Trophoblast cell (in vitro differentiated cells and primary cell): ENCODE measurements at regions not wholly inside any gene's neighbourhood (a gene's known extent, or its start where the extent isn't known, plus 50 kb on each side); places are given as distances from the start of the nearest gene placed in this dataset.
A peak's percentile ranks its signal among the peaks of the same experiment; 100 is the strongest.
"Not testable (repeated sequence)": the region's sequence is repeated elsewhere in the genome, so short reads cannot be mapped to it uniquely, and the experiment has no call there.

ENCODE experiments used
- DNase-seq, 2 donors: peaks; one replicate each; pipeline ENCODE4 v3.0.0-alpha.2; 2016
- H2AFZ ChIP-seq: 2 replicates; pipeline ENCODE4 v1.6.1; 2013; ENCODE audit warnings: low read length, moderate library complexity, mild to moderate bottlenecking; ENCODE audit not compliant: insufficient read depth, poor library complexity
- H2AK5ac ChIP-seq: 2 replicates; pipeline ENCODE4 v1.6.1; 2013; ENCODE audit warnings: mild to moderate bottlenecking, low read length
- H2BK120ac ChIP-seq: 2 replicates; pipeline ENCODE4 v1.6.1; 2013; ENCODE audit warnings: low read length, mild to moderate bottlenecking, moderate library complexity; ENCODE audit not compliant: insufficient read depth, poor library complexity
- H2BK12ac ChIP-seq: 2 replicates; pipeline ENCODE4 v1.6.1; 2013; ENCODE audit warnings: mild to moderate bottlenecking, low read length, moderate library complexity
- H2BK5ac ChIP-seq: 2 replicates; pipeline ENCODE4 v1.6.1; 2013; ENCODE audit warnings: low read length, low read depth, moderate library complexity, mild to moderate bottlenecking; ENCODE audit not compliant: poor library complexity
- H3K14ac ChIP-seq: 2 replicates; pipeline ENCODE4 v1.6.1; 2013; ENCODE audit warnings: mild to moderate bottlenecking, low read length
- H3K18ac ChIP-seq: 2 replicates; pipeline ENCODE4 v1.6.1; 2013; ENCODE audit warnings: mild to moderate bottlenecking, low read length
- H3K23ac ChIP-seq: 2 replicates; pipeline ENCODE4 v1.6.1; 2013; ENCODE audit warnings: low read length
- H3K27ac ChIP-seq: 2 replicates; pipeline ENCODE4 v1.5.1; 2013; ENCODE audit warnings: low read depth, mild to moderate bottlenecking, inconsistent platforms, low read length, moderate library complexity
- H3K27me3 ChIP-seq: 2 replicates; pipeline ENCODE4 v1.6.1; 2013; ENCODE audit warnings: inconsistent platforms, mild to moderate bottlenecking, low read length, moderate library complexity; ENCODE audit not compliant: insufficient read depth
- H3K36me3 ChIP-seq, 2 experiments: 1 replicate in 1 of 2; 2 replicates in 1 of 2; pipeline ENCODE4 v1.6.1; 2013; ENCODE audit warnings: low read length in 2 of 2, mild to moderate bottlenecking in 2 of 2, moderate library complexity in 1 of 2; ENCODE audit not compliant: insufficient read depth in 2 of 2, control insufficient read depth in 1 of 2
- H3K4ac ChIP-seq: 2 replicates; pipeline ENCODE4 v1.6.1; 2013; ENCODE audit warnings: low read depth, mild to moderate bottlenecking, low read length, moderate library complexity
- H3K4me1 ChIP-seq, 2 experiments: 1 replicate in 1 of 2; 2 replicates in 1 of 2; pipeline ENCODE4 v1.6.1; 2013; ENCODE audit warnings: low read length in 2 of 2, mild to moderate bottlenecking in 2 of 2, moderate library complexity in 1 of 2; ENCODE audit not compliant: insufficient read depth in 2 of 2, control insufficient read depth in 1 of 2
- H3K4me2 ChIP-seq: 2 replicates; pipeline ENCODE4 v1.6.1; 2013; ENCODE audit warnings: inconsistent platforms, mild to moderate bottlenecking, low read length, moderate library complexity
- H3K4me3 ChIP-seq: 2 replicates; pipeline ENCODE4 v1.5.1; 2013; ENCODE audit warnings: mild to moderate bottlenecking, low read depth, low read length, inconsistent platforms
- H3K79me1 ChIP-seq: one replicate; pipeline ENCODE4 v1.6.1; 2013; ENCODE audit warnings: low read length
- H3K79me2 ChIP-seq: 2 replicates; pipeline ENCODE4 v1.6.1; 2013; ENCODE audit warnings: low read length, mild to moderate bottlenecking; ENCODE audit not compliant: control insufficient read depth, insufficient read depth, poor library complexity
- H3K9ac ChIP-seq: 2 replicates; pipeline ENCODE4 v1.6.1; 2013; ENCODE audit warnings: mild to moderate bottlenecking, low read length
- H3K9me3 ChIP-seq: 2 replicates; pipeline ENCODE4 v1.6.1; 2013; ENCODE audit warnings: low read depth, mild to moderate bottlenecking, control low read depth, inconsistent platforms, low read length; ENCODE audit not compliant: insufficient read depth
- H4K12ac ChIP-seq: 2 replicates; pipeline ENCODE4 v1.6.1; 2013; ENCODE audit warnings: low read depth, mild to moderate bottlenecking, low read length, moderate library complexity
- H4K8ac ChIP-seq: 2 replicates; pipeline ENCODE4 v1.6.1; 2013; ENCODE audit warnings: low read depth, mild to moderate bottlenecking, low read length, moderate library complexity
- H4K91ac ChIP-seq: one replicate; pipeline ENCODE4 v1.6.1; 2013; ENCODE audit warnings: low read depth, mild to moderate bottlenecking, low read length, moderate library complexity
- WGBS: extraction: QIAGEN DNeasy Blood & Tissue Kit; methylation state at CpG from one replicate; pipeline ENCODE4 v1.1.7; 2013; ENCODE audit warnings: missing lambda C conversion rate; ENCODE audit not compliant: insufficient read length, insufficient coverage; ENCODE audit errors: extremely low coverage; 5-methylcytosine and 5-hydroxymethylcytosine counted together

DNA sequence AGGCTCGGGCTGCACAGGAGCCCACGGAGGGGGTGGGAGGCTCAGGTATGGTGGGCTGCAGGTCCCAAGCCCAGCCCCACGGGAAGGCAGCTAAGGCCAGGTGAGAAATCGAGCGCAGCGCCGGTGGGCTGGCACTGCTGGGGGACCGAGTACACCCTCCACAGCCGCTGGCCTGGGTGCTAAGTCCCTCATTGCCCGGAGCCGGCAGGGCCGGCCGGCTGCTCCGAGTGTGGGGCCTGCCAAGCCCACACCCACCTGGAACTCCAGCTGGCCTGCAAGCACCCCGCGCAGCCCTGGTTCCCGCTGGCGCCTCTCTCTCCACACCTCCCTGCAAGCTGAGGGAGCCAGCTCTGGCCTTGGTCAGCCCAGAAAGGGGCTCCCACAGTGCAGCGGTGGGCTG is 137.4 kb upstream of the PKP2 start:
- not testable (repeated sequence) for DNase-seq, H3K4me2 ChIP-seq, H3K79me1 ChIP-seq, H4K12ac ChIP-seq, H3K79me2 ChIP-seq, H2BK120ac ChIP-seq, H3K36me3 ChIP-seq, H3K9ac ChIP-seq, H3K18ac ChIP-seq, H3K23ac ChIP-seq, H3K27me3 ChIP-seq, H3K27ac ChIP-seq, H2AFZ ChIP-seq, H3K4me3 ChIP-seq, H4K91ac ChIP-seq, H3K4me1 ChIP-seq, H2BK5ac ChIP-seq, H4K8ac ChIP-seq, H3K14ac ChIP-seq, H3K4ac ChIP-seq, H3K9me3 ChIP-seq, H2AK5ac ChIP-seq, H2BK12ac ChIP-seq
- WGBS: no CpG with 5 or more reads among the region's 19 CpGs

DNA sequence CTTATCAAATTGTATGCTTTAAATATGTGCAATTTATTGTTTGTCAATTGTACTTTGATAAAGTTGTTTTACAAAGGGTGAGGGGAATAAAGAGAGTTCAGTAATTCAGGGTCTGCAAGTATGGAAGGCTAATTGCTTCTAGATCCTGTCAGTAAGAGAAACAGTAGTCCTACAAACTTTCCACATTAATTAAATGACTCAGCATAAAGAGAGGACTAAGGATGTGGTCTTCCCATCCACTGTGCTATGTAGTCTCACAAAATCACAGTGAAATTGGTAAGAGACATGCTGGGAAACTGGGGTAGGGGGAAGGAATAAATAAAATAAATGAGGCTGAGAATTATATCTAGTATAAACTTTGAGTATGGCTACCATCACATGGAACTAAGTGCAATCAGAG is 130.2 kb upstream of the PKP2 start:
- Histone ChIP-seq H2AK5ac (no peak overlapping the region), H3K23ac (no peak overlapping the region), H3K4me2 (no peak overlapping the region), H3K4me3 (no peak overlapping the region), H3K9ac (no peak overlapping the region), H3K4me1 (no peaks in the 10 kb centered on the region), H3K4ac (no peak overlapping the region), H3K18ac (no peak overlapping the region), H3K36me3 (no peaks in the 10 kb centered on the region), H4K91ac (no peak overlapping the region), H2AFZ (no peak overlapping the region), H4K12ac (no peak overlapping the region), H3K27ac (no peak overlapping the region), H4K8ac (no peak overlapping the region), H2BK120ac (no peak overlapping the region), H2BK5ac (no peak overlapping the region), H3K79me2 (no peaks in the 10 kb centered on the region), H3K14ac (no peak overlapping the region), H3K79me1 (peaks cover 5% of the 10 kb centered on the region), H3K9me3 (no peaks in the 10 kb centered on the region), H3K27me3 (no peaks in the 10 kb centered on the region), H2BK12ac (no peak overlapping the region)
- DNase-seq: no peak

DNA sequence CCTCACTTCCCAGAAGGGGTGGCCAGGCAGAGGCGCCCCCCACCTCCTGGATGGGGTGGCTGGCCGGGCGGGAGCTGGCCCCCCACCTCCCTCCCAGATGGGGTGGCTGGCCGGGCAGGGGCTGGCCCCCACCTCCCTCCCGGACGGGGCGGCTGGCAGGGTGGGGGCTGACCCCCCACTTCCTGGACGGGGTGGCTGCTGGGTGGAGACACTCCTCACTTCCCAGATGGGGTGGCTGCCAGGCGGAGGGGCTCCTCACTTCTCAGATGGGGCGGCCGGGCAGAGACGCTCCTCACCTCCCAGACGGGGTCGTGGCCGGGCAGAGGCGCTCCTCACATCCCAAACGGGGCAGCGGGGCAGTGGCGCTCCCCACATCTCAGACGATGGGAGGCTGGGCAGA is 126.1 kb upstream of the PKP2 start:
- Histone ChIP-seq H3K79me1 (peaks cover 11% of the 10 kb centered on the region), H2AK5ac (peak overlapping the region; percentile 54), H4K91ac (peak overlapping the region; percentile 80), H3K14ac (peak overlapping the region; percentile 73), H4K8ac (peak overlapping the region; percentile 11), H2BK120ac (peak overlapping the region; percentile 72), H3K18ac (peak overlapping the region; percentile 18), H2BK12ac (peak overlapping the region; percentile 84)
- WGBS: no CpG with 5 or more reads among the region's 20 CpGs
- not testable (repeated sequence) for H2BK5ac ChIP-seq, H3K27me3 ChIP-seq, DNase-seq, H3K9ac ChIP-seq, H3K4me2 ChIP-seq, H3K4me3 ChIP-seq, H3K9me3 ChIP-seq, H4K12ac ChIP-seq, H3K36me3 ChIP-seq, H3K4ac ChIP-seq, H2AFZ ChIP-seq, H3K27ac ChIP-seq, H3K4me1 ChIP-seq, H3K23ac ChIP-seq, H3K79me2 ChIP-seq

DNA sequence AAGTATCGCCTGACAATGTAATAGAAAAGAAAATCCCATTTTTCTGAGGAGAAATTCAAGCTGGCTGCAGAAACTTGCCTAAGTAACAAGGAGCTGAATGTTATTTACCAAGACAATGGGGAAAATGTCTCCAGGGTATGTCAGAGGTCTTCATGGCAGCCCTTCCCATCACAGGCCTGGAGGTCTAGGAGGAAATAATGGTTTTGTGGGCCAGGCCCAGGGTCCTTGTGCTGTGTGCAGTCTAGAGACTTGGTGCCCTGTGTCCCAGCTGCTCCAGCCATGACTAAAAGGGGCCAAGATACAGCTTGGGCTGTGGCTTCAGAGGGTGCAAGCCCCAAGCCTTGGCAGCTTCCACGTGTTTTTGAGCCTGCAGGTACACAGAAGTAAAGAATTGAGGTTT is 120.5 kb upstream of the PKP2 start:
- H3K23ac ChIP-seq, H3K18ac ChIP-seq, H3K27me3 ChIP-seq, H2BK12ac ChIP-seq, DNase-seq, H3K36me3 ChIP-seq, H3K9me3 ChIP-seq, H3K14ac ChIP-seq, H3K79me2 ChIP-seq, H4K8ac ChIP-seq, H4K12ac ChIP-seq, H2AK5ac ChIP-seq, H3K9ac ChIP-seq, H3K4me1 ChIP-seq, H2BK120ac ChIP-seq, H2BK5ac ChIP-seq, H2AFZ ChIP-seq, H3K27ac ChIP-seq, H3K4ac ChIP-seq, H3K4me2 ChIP-seq, H3K4me3 ChIP-seq, H4K91ac ChIP-seq: not testable (repeated sequence)
- peaks cover 11% of the 10 kb centered on the region for H3K79me1 ChIP-seq
- WGBS: no CpG with 5 or more reads among the region's 2 CpGs
